NCI-H526 treated with DMSO at 0.1 percent for 48 hours (cell line): ENCODE measurements at regions not wholly inside any gene's neighbourhood (a gene's known extent, or its start where the extent isn't known, plus 50 kb on each side); places are given as distances from the start of the nearest gene placed in this dataset.

Source experiments
- DNase-seq: peaks from one replicate; lab custom pipeline; 2025; lab: John Stamatoyannopoulos, UW

GRCh38 chr2:176732780-176733179 lies 463.5 kb downstream of the MTX2 start:
- no peak for DNase-seq

GRCh38 chr2:176733698-176734430 lies 464.6 kb downstream of the MTX2 start:
- DNase-seq, result no peak

- DNase-seq, result no peak
Measured at GRCh38 chr2:176734868-176735267, 465.6 kb downstream of the MTX2 start.

GRCh38 chr2:176742271-176742670 lies 470.3 kb upstream of the HNRNPA3 start:
- DNase-seq, result no peak

- peak; percentile 59 for DNase-seq
Measured at GRCh38 chr2:176743671-176744070, 468.9 kb upstream of the HNRNPA3 start.

- DNase-seq, result peak; percentile 24
Measured at GRCh38 chr2:176744146-176744545, 468.4 kb upstream of the HNRNPA3 start.

- DNase-seq, result peak; percentile 82
Measured at GRCh38 chr2:176745543-176746200, 466.9 kb upstream of the HNRNPA3 start.

GRCh38 chr2:176746411-176746810 lies 466.2 kb upstream of the HNRNPA3 start:
- no peak for DNase-seq

GRCh38 chr2:176747506-176747905 lies 465.1 kb upstream of the HNRNPA3 start:
- DNase-seq, result no peak

GRCh38 chr2:176747928-176748327 lies 464.7 kb upstream of the HNRNPA3 start:
- DNase-seq, result no peak

- DNase-seq, result no peak
Measured at GRCh38 chr2:176748662-176749061, 463.9 kb upstream of the HNRNPA3 start.

GRCh38 chr2:176751314-176752227 lies 461.0 kb upstream of the HNRNPA3 start:
- no peak for DNase-seq

- DNase-seq, result no peak
Measured at GRCh38 chr2:176752295-176752694, 460.3 kb upstream of the HNRNPA3 start.

- no peak for DNase-seq
Measured at GRCh38 chr2:176753205-176753604, 459.4 kb upstream of the HNRNPA3 start.

- DNase-seq, result no peak
Measured at GRCh38 chr2:176753752-176754474, 458.7 kb upstream of the HNRNPA3 start.

GRCh38 chr2:176755537-176756135 lies 457.0 kb upstream of the HNRNPA3 start:
- no peak for DNase-seq

- no peak for DNase-seq
Measured at GRCh38 chr2:176758426-176758825, 454.2 kb upstream of the HNRNPA3 start.

- no peak for DNase-seq
Measured at GRCh38 chr2:176760439-176760838, 452.2 kb upstream of the HNRNPA3 start.

- DNase-seq, result no peak
Measured at GRCh38 chr2:176763130-176763529, 449.5 kb upstream of the HNRNPA3 start.

GRCh38 chr2:176763851-176764404 lies 448.7 kb upstream of the HNRNPA3 start:
- DNase-seq, result no peak

GRCh38 chr2:176764921-176765320 lies 447.7 kb upstream of the HNRNPA3 start:
- no peak for DNase-seq
